Activated CD4-positive, alpha-beta T cell treated with anti-CD3 and anti-CD28 coated beads, Interleukin-2, amount 10 ng/mL, durations not matched to agents 7 days and 5 days (primary cell): ENCODE measurements at regions not wholly inside any gene's neighbourhood (a gene's known extent, or its start where the extent isn't known, plus 50 kb on each side); places are given as distances from the start of the nearest gene placed in this dataset.

Experiments used
- CTCF ChIA-PET: fragments of 350-600 bp; sonication (Branson Sonifier 250); formaldehyde crosslinking; loops from one replicate; lab custom pipeline; 2021; ENCODE audit warnings: antibody characterized with exemption; lab: Charles Lee
- POLR2A ChIA-PET: fragments of 350-600 bp; sonication (Branson Sonifier 250); formaldehyde crosslinking; loops from one replicate; lab custom pipeline; 2021; ENCODE audit warnings: antibody characterized with exemption; lab: Charles Lee
- DNase-seq: peaks from one replicate; pipeline ENCODE4 v3.0.0-alpha.2; 2020
- H3K27ac Mint-ChIP-seq: one replicate; pipeline ENCODE4 v1.8.0; 2021; ENCODE audit warnings: mild to moderate bottlenecking, moderate library complexity, mixed read lengths
- H3K27me3 Mint-ChIP-seq: one replicate; pipeline ENCODE4 v1.8.0; 2021; ENCODE audit warnings: mixed read lengths
- H3K36me3 Mint-ChIP-seq: one replicate; pipeline ENCODE4 v1.8.0; 2021; ENCODE audit warnings: low read depth, mixed read lengths
- H3K4me1 Mint-ChIP-seq: one replicate; pipeline ENCODE4 v1.8.0; 2021; ENCODE audit warnings: mixed read lengths
- H3K4me3 Mint-ChIP-seq: one replicate; pipeline ENCODE4 v1.8.0; 2021; ENCODE audit warnings: mild to moderate bottlenecking, moderate library complexity, mixed read lengths
- H3K9me3 Mint-ChIP-seq: one replicate; pipeline ENCODE4 v1.8.0; 2021; ENCODE audit warnings: mixed read lengths

GRCh38 chr6:19309661-19310060, 527.5 kb upstream of the ID4 start:
- H3K27me3 Mint-ChIP-seq, result no peaks in the 10 kb centered on the region

GRCh38 chr6:19311786-19312185, 525.4 kb upstream of the ID4 start:
- H3K27me3 Mint-ChIP-seq, result no peaks in the 10 kb centered on the region
- ChIA-PET CTCF (no interaction called here), POLR2A (no interaction called here)
- no peaks in the 10 kb centered on the region for H3K36me3 Mint-ChIP-seq
- DNase-seq, result no peak
- no peaks in the 10 kb centered on the region for H3K4me1 Mint-ChIP-seq
- H3K4me3 Mint-ChIP-seq, result no peak overlapping the region
- no peak overlapping the region for H3K27ac Mint-ChIP-seq
- peaks cover 9% of the 10 kb centered on the region for H3K9me3 Mint-ChIP-seq

More at GRCh38 chr6:19309661-19310060, 527.5 kb upstream of the ID4 start:
- DNase-seq, result no peak
- Mint-ChIP-seq H3K36me3 (no peaks in the 10 kb centered on the region), H3K4me1 (no peaks in the 10 kb centered on the region), H3K4me3 (no peak overlapping the region), H3K9me3 (peaks cover 9% of the 10 kb centered on the region), H3K27ac (no peak overlapping the region)
- ChIA-PET CTCF (no interaction called here), POLR2A (no interaction called here)

GRCh38 chr6:19312241-19312978, 524.8 kb upstream of the ID4 start:
- Mint-ChIP-seq H3K36me3 (no peaks in the 10 kb centered on the region), H3K27me3 (no peaks in the 10 kb centered on the region), H3K27ac (no peak overlapping the region), H3K4me1 (no peaks in the 10 kb centered on the region), H3K4me3 (no peak overlapping the region), H3K9me3 (peaks cover 9% of the 10 kb centered on the region)
- ChIA-PET POLR2A (no interaction called here), CTCF (no interaction called here)
- DNase-seq, result no peak

GRCh38 chr6:19317431-19317986, 519.7 kb upstream of the ID4 start:
- H3K27me3 Mint-ChIP-seq, result no peaks in the 10 kb centered on the region
- POLR2A ChIA-PET, result no interaction called here
- H3K36me3 Mint-ChIP-seq, result no peaks in the 10 kb centered on the region
- peaks cover 11% of the 10 kb centered on the region for H3K9me3 Mint-ChIP-seq
- no peak overlapping the region for H3K27ac Mint-ChIP-seq
- CTCF ChIA-PET, result no interaction called here
- no peaks in the 10 kb centered on the region for H3K4me1 Mint-ChIP-seq
- DNase-seq, result no peak
- no peak overlapping the region for H3K4me3 Mint-ChIP-seq

- no peaks in the 10 kb centered on the region for H3K36me3 Mint-ChIP-seq
- peaks cover 11% of the 10 kb centered on the region for H3K9me3 Mint-ChIP-seq
- ChIA-PET CTCF (no interaction called here), POLR2A (no interaction called here)
- H3K27me3 Mint-ChIP-seq, result no peaks in the 10 kb centered on the region
- H3K27ac Mint-ChIP-seq, result no peak overlapping the region
- DNase-seq, result no peak
- no peaks in the 10 kb centered on the region for H3K4me1 Mint-ChIP-seq
- no peak overlapping the region for H3K4me3 Mint-ChIP-seq
Measured at GRCh38 chr6:19319005-19319404, 518.2 kb upstream of the ID4 start.

GRCh38 chr6:19320111-19320581, 517.0 kb upstream of the ID4 start:
- Mint-ChIP-seq H3K4me3 (no peak overlapping the region), H3K27me3 (no peaks in the 10 kb centered on the region), H3K9me3 (peaks cover 8% of the 10 kb centered on the region), H3K27ac (no peak overlapping the region), H3K4me1 (no peaks in the 10 kb centered on the region), H3K36me3 (no peaks in the 10 kb centered on the region)
- CTCF ChIA-PET, result no interaction called here
- POLR2A ChIA-PET, result no interaction called here
- DNase-seq, result no peak

GRCh38 chr6:19322691-19323485, 514.3 kb upstream of the ID4 start:
- Mint-ChIP-seq H3K4me3 (no peak overlapping the region), H3K36me3 (no peaks in the 10 kb centered on the region), H3K4me1 (no peaks in the 10 kb centered on the region), H3K27ac (no peak overlapping the region), H3K27me3 (no peaks in the 10 kb centered on the region), H3K9me3 (peaks cover 8% of the 10 kb centered on the region)
- ChIA-PET POLR2A (no interaction called here), CTCF (interaction anchor here (0.7 kb wide), 1 partner anchor 9 kb away, joined by 3 read pairs; no protein-coding TSS in a partner anchor)
- DNase-seq, result no peak

- DNase-seq, result no peak
- no peak overlapping the region for H3K27ac Mint-ChIP-seq
- H3K9me3 Mint-ChIP-seq, result peaks cover 8% of the 10 kb centered on the region
- no peak overlapping the region for H3K4me3 Mint-ChIP-seq
- no peaks in the 10 kb centered on the region for H3K4me1 Mint-ChIP-seq
- H3K36me3 Mint-ChIP-seq, result no peaks in the 10 kb centered on the region
- POLR2A ChIA-PET, result no interaction called here
- H3K27me3 Mint-ChIP-seq, result no peaks in the 10 kb centered on the region
- CTCF ChIA-PET, result no interaction called here
Measured at GRCh38 chr6:19324376-19324775, 512.8 kb upstream of the ID4 start.

- Mint-ChIP-seq H3K36me3 (no peaks in the 10 kb centered on the region), H3K4me1 (no peaks in the 10 kb centered on the region), H3K9me3 (peaks cover 4% of the 10 kb centered on the region), H3K4me3 (no peak overlapping the region), H3K27ac (no peak overlapping the region), H3K27me3 (no peaks in the 10 kb centered on the region)
- ChIA-PET CTCF (no interaction called here), POLR2A (no interaction called here)
- no peak for DNase-seq
Measured at GRCh38 chr6:19325335-19325789, 511.8 kb upstream of the ID4 start.

- no peaks in the 10 kb centered on the region for H3K9me3 Mint-ChIP-seq
- no peak for DNase-seq
- ChIA-PET CTCF (no interaction called here), POLR2A (no interaction called here)
- no peak overlapping the region for H3K4me3 Mint-ChIP-seq
- no peaks in the 10 kb centered on the region for H3K36me3 Mint-ChIP-seq
- no peaks in the 10 kb centered on the region for H3K4me1 Mint-ChIP-seq
- no peak overlapping the region for H3K27ac Mint-ChIP-seq
- H3K27me3 Mint-ChIP-seq, result no peaks in the 10 kb centered on the region
Measured at GRCh38 chr6:19327241-19327640, 509.9 kb upstream of the ID4 start.

GRCh38 chr6:19327661-19328060, 509.5 kb upstream of the ID4 start:
- H3K36me3 Mint-ChIP-seq, result no peaks in the 10 kb centered on the region
- DNase-seq, result no peak
- ChIA-PET CTCF (no interaction called here), POLR2A (no interaction called here)
- H3K27me3 Mint-ChIP-seq, result no peaks in the 10 kb centered on the region
- no peak overlapping the region for H3K4me3 Mint-ChIP-seq
- H3K9me3 Mint-ChIP-seq, result no peaks in the 10 kb centered on the region
- H3K4me1 Mint-ChIP-seq, result no peaks in the 10 kb centered on the region
- H3K27ac Mint-ChIP-seq, result no peak overlapping the region

- H3K9me3 Mint-ChIP-seq, result no peaks in the 10 kb centered on the region
- no peaks in the 10 kb centered on the region for H3K27me3 Mint-ChIP-seq
- H3K4me3 Mint-ChIP-seq, result no peak overlapping the region
- CTCF ChIA-PET, result no interaction called here
- H3K36me3 Mint-ChIP-seq, result no peaks in the 10 kb centered on the region
- H3K4me1 Mint-ChIP-seq, result no peaks in the 10 kb centered on the region
- no peak overlapping the region for H3K27ac Mint-ChIP-seq
- POLR2A ChIA-PET, result no interaction called here
- no peak for DNase-seq
Measured at GRCh38 chr6:19329078-19329477, 508.1 kb upstream of the ID4 start.

- Mint-ChIP-seq H3K4me1 (no peaks in the 10 kb centered on the region), H3K4me3 (no peak overlapping the region), H3K27ac (no peak overlapping the region), H3K9me3 (no peaks in the 10 kb centered on the region), H3K36me3 (no peaks in the 10 kb centered on the region), H3K27me3 (no peaks in the 10 kb centered on the region)
- no peak for DNase-seq
- POLR2A ChIA-PET, result no interaction called here
- CTCF ChIA-PET, result no interaction called here
Measured at GRCh38 chr6:19331089-19331488, 506.1 kb upstream of the ID4 start.
